Endometrial microvascular endothelial cells (primary cell): ENCODE measurements at regions not wholly inside any gene's neighbourhood (a gene's known extent, or its start where the extent isn't known, plus 50 kb on each side); places are given as distances from the start of the nearest gene placed in this dataset.

Source experiments
- in situ Hi-C: cut with HindIII; loops from 2 replicates; pipeline ENCODE4 v1.10.0; 2017; ENCODE audit warnings: low sequenced_read_pairs, low pct_unique_long_range_greater_than_20kb; ENCODE audit errors: inconsistent ontology term

GRCh38 chr2:39511605-39512433 lies 74.7 kb upstream of the MAP4K3 start:
- in situ Hi-C loops, result loop anchor here (25.0 kb wide), 1 partner anchor 200 kb away; no protein-coding TSS in a partner anchor

- in situ Hi-C loops, result loop anchor here (25.0 kb wide), 1 partner anchor 200 kb away; no protein-coding TSS in a partner anchor
Observed at GRCh38 chr2:39512434-39512935, 75.4 kb upstream of the MAP4K3 start.

GRCh38 chr2:39512941-39513340 lies 75.9 kb upstream of the MAP4K3 start:
- in situ Hi-C loops, result loop anchor here (25.0 kb wide), 1 partner anchor 199 kb away; no protein-coding TSS in a partner anchor

- in situ Hi-C loops, result loop anchor here (25.0 kb wide), 1 partner anchor 199 kb away; no protein-coding TSS in a partner anchor
Observed at GRCh38 chr2:39513641-39514094, 76.6 kb upstream of the MAP4K3 start.

- in situ Hi-C loops, result loop anchor here (25.0 kb wide), 1 partner anchor 197 kb away; no protein-coding TSS in a partner anchor
Observed at GRCh38 chr2:39514825-39515224, 77.7 kb upstream of the MAP4K3 start.

- in situ Hi-C loops, result loop anchor here (25.0 kb wide), 1 partner anchor 197 kb away; no protein-coding TSS in a partner anchor
Observed at GRCh38 chr2:39515273-39515896, 78.3 kb upstream of the MAP4K3 start.

GRCh38 chr2:39515897-39516346 lies 78.8 kb upstream of the MAP4K3 start:
- in situ Hi-C loops, result loop anchor here (25.0 kb wide), 1 partner anchor 196 kb away; no protein-coding TSS in a partner anchor

- in situ Hi-C loops, result loop anchor here (25.0 kb wide), 1 partner anchor 196 kb away; no protein-coding TSS in a partner anchor
Observed at GRCh38 chr2:39516347-39517101, 79.4 kb upstream of the MAP4K3 start.

GRCh38 chr2:39517102-39517436 lies 80.0 kb upstream of the MAP4K3 start:
- in situ Hi-C loops, result loop anchor here (25.0 kb wide), 1 partner anchor 195 kb away; no protein-coding TSS in a partner anchor

GRCh38 chr2:39517622-39518021 lies 80.5 kb upstream of the MAP4K3 start:
- in situ Hi-C loops, result loop anchor here (25.0 kb wide), 1 partner anchor 195 kb away; no protein-coding TSS in a partner anchor

GRCh38 chr2:39519886-39520285 lies 82.8 kb upstream of the MAP4K3 start:
- in situ Hi-C loops, result loop anchor here (25.0 kb wide), 1 partner anchor 192 kb away; no protein-coding TSS in a partner anchor

- in situ Hi-C loops, result loop anchor here (25.0 kb wide), 1 partner anchor 190 kb away; no protein-coding TSS in a partner anchor
Observed at GRCh38 chr2:39521876-39522517, 84.9 kb upstream of the MAP4K3 start.

GRCh38 chr2:39522518-39522877 lies 85.4 kb upstream of the MAP4K3 start:
- in situ Hi-C loops, result loop anchor here (25.0 kb wide), 1 partner anchor 190 kb away; no protein-coding TSS in a partner anchor

- in situ Hi-C loops, result loop anchor here (25.0 kb wide), 1 partner anchor 189 kb away; no protein-coding TSS in a partner anchor
Observed at GRCh38 chr2:39523308-39524044, 86.4 kb upstream of the MAP4K3 start.

GRCh38 chr2:39524061-39524460 lies 87.0 kb upstream of the MAP4K3 start:
- in situ Hi-C loops, result loop anchor here (25.0 kb wide), 1 partner anchor 188 kb away; no protein-coding TSS in a partner anchor

GRCh38 chr2:39524756-39525635 lies 87.9 kb upstream of the MAP4K3 start:
- in situ Hi-C loops, result loop anchor here (25.0 kb wide), 1 partner anchor 187 kb away; no protein-coding TSS in a partner anchor
